Fibroblast of the conjunctiva (primary cell): ENCODE measurements at regions not wholly inside any gene's neighbourhood (a gene's known extent, or its start where the extent isn't known, plus 50 kb on each side); places are given as distances from the start of the nearest gene placed in this dataset.
A peak's percentile ranks its signal among the peaks of the same experiment; 100 is the strongest.

Source experiments
- DNase-seq: peaks from one replicate; pipeline ENCODE4 v3.0.0-alpha.2; 2010; ENCODE audit warnings: low read depth

DNA sequence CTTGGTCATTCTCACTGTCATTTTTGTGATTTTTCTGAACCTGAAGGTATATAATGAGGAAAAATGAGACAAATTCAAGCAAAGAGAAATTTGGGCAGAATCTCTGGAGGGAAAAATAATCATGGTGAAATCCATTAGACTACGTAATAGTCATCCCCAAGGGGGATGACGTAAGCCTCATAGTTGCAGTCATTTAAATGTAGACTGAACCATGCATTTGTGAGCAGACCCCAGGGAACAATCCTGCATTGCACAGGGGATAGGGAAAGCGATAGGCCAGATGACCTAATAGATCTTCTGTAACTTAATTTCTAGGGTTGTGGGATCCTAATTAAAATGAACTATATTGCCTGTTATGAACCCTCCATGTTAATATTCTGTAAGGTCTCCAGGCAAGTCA, 167.4 kb upstream of the C1orf21 start:
- no peak for DNase-seq

DNA sequence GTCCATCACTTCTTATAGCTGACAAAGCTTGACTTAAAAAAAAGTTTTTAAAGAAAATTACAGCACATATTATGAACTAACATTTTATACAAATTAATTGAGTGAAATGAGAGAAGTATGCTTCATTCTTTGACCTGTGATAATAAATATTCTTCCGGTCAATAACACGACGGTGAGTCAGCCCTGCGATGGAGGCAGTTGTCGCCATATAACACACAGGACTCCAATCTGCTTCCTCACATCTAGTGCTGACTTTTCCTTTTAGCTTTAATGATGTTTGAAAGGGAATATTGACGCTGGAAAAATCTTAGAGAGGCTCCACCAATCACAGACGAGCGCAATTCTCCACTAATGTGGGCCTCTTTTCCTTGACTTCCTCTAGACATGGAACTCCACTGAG, 166.9 kb upstream of the C1orf21 start:
- no peak for DNase-seq

GRCh38 chr1:184221087-184221486, 165.7 kb upstream of the C1orf21 start:
- DNase-seq: no peak

DNA sequence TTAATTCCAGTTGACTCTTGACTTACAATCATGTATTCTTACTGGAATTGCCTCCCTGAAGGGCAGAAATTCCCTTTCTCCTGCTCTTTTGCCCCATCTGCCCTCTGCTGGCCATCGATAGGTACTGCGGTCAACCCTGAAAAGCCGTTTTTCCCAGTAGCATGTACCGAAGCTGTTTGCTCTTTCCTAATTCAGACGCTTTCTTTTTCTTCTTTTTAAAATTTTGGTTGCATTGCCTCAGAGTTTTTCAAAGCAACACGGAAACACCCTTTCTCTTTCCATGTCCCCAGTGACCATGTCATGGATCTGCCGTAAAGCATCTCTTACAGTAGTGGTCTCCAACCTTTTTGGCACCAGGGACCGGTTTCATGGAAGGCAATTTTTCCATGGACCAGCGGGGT, 164.2 kb upstream of the C1orf21 start:
- peak; percentile 20 for DNase-seq

GRCh38 chr1:184223216-184223615, 163.6 kb upstream of the C1orf21 start:
- no peak for DNase-seq

- no peak for DNase-seq
Measured at GRCh38 chr1:184225283-184226099, 161.3 kb upstream of the C1orf21 start.

GRCh38 chr1:184226100-184226487, 160.7 kb upstream of the C1orf21 start:
- no peak for DNase-seq

DNA sequence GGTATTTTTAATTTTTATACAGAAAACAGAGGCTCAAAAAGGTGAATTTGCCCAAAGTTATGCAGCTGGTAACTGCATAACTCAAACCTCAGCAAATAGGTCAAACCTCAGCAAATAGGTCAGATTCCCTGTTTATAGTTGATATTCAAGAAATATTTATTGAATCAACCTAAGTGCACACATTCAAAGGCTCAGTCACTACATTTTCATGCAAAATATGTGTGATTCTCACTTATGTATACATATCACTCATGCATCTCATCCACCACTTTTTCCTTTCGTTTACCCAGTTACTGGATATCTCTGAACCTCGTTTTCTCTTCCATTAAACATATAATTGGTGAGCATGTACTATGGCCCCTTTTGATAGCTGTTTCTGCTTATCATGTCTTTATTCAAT, 158.3 kb upstream of the C1orf21 start:
- no peak for DNase-seq

DNA sequence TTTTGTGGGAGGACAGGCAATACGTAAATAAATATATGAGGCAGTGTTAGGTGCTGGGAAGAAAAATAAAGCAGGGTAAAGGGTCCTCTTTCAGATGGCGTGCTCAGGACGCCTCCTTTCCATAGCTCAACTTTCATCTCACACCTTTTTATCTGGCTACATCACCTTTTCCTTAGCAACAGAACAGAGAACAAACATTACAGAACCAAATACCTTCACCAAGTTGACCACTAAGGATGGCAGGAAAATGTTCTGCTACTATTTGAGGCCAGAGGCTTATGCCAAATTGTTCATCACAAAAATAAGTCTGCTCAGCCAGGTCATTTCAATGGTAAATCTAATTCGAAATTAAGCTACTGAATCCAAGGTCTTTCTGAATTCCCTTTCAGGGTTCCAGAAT, 149.2 kb upstream of the C1orf21 start:
- DNase-seq: no peak

GRCh38 chr1:184241446-184241845, 145.4 kb upstream of the C1orf21 start:
- DNase-seq: no peak

DNA sequence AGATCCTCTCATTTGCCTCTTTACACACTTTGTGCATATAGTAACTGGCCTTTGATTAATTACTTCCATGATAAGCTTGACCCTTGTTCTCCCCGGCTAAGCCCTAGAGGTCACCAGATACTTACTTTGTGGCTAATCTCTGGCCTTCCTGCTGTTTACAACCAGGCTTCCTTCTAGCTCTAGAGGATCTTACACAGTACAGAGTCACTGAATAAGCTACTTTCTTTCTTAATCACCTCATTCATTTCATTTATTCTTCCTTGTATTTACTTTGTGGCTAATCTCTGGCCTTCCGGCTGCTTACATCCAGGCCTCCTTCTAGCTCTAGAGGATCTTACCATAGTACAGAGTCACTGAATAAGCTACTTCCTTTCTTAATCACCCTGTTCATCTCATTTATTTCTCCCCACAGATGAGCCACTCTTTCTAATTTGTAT, 144.3 kb upstream of the C1orf21 start:
- DNase-seq: no peak

GRCh38 chr1:184244962-184245361, 141.9 kb upstream of the C1orf21 start:
- DNase-seq: no peak

- no peak for DNase-seq
Measured at GRCh38 chr1:184247671-184248070, 139.2 kb upstream of the C1orf21 start.

- DNase-seq: no peak
Measured at GRCh38 chr1:184253921-184254320, 132.9 kb upstream of the C1orf21 start.

DNA sequence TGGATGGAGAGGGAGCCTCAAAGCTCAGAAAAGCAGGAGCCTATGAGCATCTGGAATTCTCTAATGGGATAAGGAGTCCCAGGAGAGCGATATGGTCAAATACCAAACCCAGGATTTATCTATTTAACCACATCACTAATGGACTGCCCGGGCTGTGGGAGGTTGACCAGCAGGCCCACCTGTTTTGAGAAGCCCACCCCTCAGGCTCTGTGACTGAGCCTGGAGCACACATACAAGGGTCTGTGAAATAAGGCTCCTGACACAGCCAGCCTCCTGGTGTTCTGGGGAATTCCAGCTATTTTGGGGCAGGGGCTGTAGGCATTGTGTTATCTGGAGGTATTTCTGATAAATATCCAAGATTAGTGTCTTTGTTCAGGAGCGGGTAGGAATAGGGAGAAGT, 132.0 kb upstream of the C1orf21 start:
- DNase-seq: no peak

DNA sequence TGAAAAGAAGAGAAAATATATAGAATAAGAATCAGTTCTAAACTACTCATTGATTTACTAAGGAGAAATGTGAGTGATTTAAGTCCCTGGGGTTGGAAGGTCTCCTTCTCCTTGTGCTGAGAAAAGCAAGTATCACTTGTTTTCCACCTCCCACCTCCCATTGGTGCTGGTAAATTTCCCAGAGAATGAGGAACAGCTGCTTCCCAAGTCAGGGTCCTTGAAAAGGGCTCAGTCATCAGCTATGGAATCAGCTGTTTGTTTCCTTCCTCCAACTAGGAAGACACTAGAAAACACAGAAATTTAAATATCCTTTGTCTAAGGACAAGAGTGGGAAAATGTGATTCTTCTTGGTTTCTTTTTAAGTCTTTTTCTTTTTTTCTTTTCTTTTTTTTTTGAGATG, 131.3 kb upstream of the C1orf21 start:
- DNase-seq: no peak

GRCh38 chr1:184257873-184258272, 129.0 kb upstream of the C1orf21 start:
- DNase-seq: no peak

- DNase-seq: no peak
Measured at GRCh38 chr1:184258525-184258924, 128.3 kb upstream of the C1orf21 start.

- DNase-seq: no peak
Measured at GRCh38 chr1:184260382-184260781, 126.4 kb upstream of the C1orf21 start.

GRCh38 chr1:184262109-184262508, 124.7 kb upstream of the C1orf21 start:
- DNase-seq: no peak

GRCh38 chr1:184267747-184268146, 119.1 kb upstream of the C1orf21 start:
- no peak for DNase-seq

- no peak for DNase-seq
Measured at GRCh38 chr1:184270556-184270955, 116.3 kb upstream of the C1orf21 start.

DNA sequence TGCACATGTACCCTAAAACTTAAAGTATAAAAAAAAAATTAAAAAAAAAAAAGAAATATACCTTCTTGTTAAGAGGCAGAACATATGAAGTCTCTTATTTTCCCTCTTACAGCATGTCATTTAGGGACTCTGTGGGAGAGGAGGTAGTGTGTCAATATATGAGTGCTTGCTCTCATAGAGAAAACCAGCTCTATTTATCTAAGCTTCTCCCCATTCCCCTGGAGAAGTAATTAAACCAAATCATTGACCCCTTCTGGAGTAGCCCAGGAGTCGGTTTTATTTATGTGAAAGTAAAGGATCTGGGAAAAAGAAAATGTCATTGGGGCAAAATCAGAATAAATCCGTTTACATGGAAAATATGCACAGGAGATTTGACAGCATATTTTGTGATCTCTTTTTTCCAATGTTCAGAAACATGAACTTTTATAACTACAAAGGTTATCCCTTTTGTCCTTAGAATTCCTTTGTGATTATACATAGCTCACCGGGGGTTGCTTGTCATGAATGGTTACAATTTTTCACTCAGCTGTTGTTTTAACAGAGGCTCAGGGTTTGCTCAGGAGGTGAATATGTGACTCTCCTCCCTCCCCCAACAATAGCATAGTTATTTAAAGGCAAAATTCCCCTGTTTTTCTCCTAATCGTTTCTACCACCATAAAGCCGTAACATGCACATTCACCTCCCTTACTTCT, 114.5 kb upstream of the C1orf21 start:
- no peak for DNase-seq

DNA sequence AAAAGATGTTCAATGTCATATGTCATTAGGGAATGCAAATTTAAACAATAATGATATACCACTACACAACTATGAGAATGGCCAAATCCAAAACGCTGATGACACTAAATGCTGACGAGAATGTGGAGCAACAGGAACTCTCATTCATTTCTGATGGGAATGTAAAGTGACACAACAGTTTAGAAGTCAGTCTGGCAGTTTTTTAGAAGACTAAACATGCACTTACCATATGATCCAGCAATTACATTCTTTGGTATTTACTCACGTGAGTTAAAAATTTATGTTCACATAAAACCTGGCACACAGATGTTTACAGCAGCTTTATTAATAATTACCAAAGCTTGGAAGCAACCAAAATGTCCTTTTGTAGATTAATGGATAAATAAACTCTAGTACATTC, 110.4 kb upstream of the C1orf21 start:
- DNase-seq: no peak
